GM19324 (cell line): ENCODE measurements at regions not wholly inside any gene's neighbourhood (a gene's known extent, or its start where the extent isn't known, plus 50 kb on each side); places are given as distances from the start of the nearest gene placed in this dataset.
A peak's percentile ranks its signal among the peaks of the same experiment; 100 is the strongest.
"Not testable (repeated sequence)": the region's sequence is repeated elsewhere in the genome, so short reads cannot be mapped to it uniquely, and the experiment has no call there.

Experiments
- ATAC-seq: cut with Tn5 transposase; IDR thresholded peaks from one replicate; pipeline ENCODE4 v1.9.1; 2021; ENCODE audit warnings: mild to moderate bottlenecking, moderate library complexity; ENCODE audit not compliant: unreplicated experiment, low FRiP score

GRCh38 chr3:28136607-28137216, 104.7 kb upstream of the CMC1 start:
- no peak for ATAC-seq

- no peak for ATAC-seq
Measured at GRCh38 chr3:28138043-28138610, 103.3 kb upstream of the CMC1 start.

GRCh38 chr3:28139288-28139687, 102.1 kb upstream of the CMC1 start:
- ATAC-seq: no peak

- ATAC-seq: no peak
Measured at GRCh38 chr3:28139967-28140634, 101.3 kb upstream of the CMC1 start.

GRCh38 chr3:28140664-28141063, 100.8 kb upstream of the CMC1 start:
- ATAC-seq: no peak

- ATAC-seq: no peak
Measured at GRCh38 chr3:28149960-28150359, 91.5 kb upstream of the CMC1 start.

GRCh38 chr3:28150465-28151206, 90.8 kb upstream of the CMC1 start:
- ATAC-seq: no peak

GRCh38 chr3:28151207-28151550, 90.2 kb upstream of the CMC1 start:
- ATAC-seq: no peak

- peak; percentile 91 for ATAC-seq
Measured at GRCh38 chr3:28151608-28152228, 89.7 kb upstream of the CMC1 start.

- no peak for ATAC-seq
Measured at GRCh38 chr3:28155631-28156030, 85.8 kb upstream of the CMC1 start.

GRCh38 chr3:28156599-28156998, 84.8 kb upstream of the CMC1 start:
- not testable (repeated sequence) for ATAC-seq

GRCh38 chr3:28171962-28172361, 69.5 kb upstream of the CMC1 start:
- peak; percentile 98 for ATAC-seq

- no peak for ATAC-seq
Measured at GRCh38 chr3:28172748-28173147, 68.7 kb upstream of the CMC1 start.

GRCh38 chr3:28173836-28174235, 67.6 kb upstream of the CMC1 start:
- ATAC-seq: no peak

- ATAC-seq: no peak
Measured at GRCh38 chr3:28186748-28187147, 54.7 kb upstream of the CMC1 start.

GRCh38 chr3:28188686-28189085, 52.7 kb upstream of the CMC1 start:
- ATAC-seq: no peak

- no peak for ATAC-seq
Measured at GRCh38 chr3:28191363-28191762, 50.1 kb upstream of the CMC1 start.
